ENCODE measurements at regions not wholly inside any gene's neighbourhood (a gene's known extent, or its start where the extent isn't known, plus 50 kb on each side); places are given as distances from the start of the nearest gene placed in this dataset.
"Not testable (repeated sequence)": the region's sequence is repeated elsewhere in the genome, so short reads cannot be mapped to it uniquely, and the experiment has no call there.

- Histone ChIP-seq H3K9me3 (ENCODE audit: control insufficient read depth, low read depth, low read length) (no peaks in the 10 kb centered on the region), H3K4me1 (ENCODE audit: control insufficient read depth, low read depth, low read length) (no peaks in the 10 kb centered on the region)
These were observed 100.9 kb downstream of the RNASET2 start for GRCh38 chr6:166855416-166855815.

GRCh38 chr6:166853371-166854325, 102.7 kb downstream of the RNASET2 start:
- Histone ChIP-seq H3K36me3 (ENCODE audit: control insufficient read depth, low read depth, low read length) (no peaks in the 10 kb centered on the region), H3K4me3 (ENCODE audit: low read length) (no peak overlapping the region), H3K27me3 (ENCODE audit: control insufficient read depth, insufficient read depth, low read length) (no peaks in the 10 kb centered on the region), H3K4me1 (ENCODE audit: control insufficient read depth, low read depth, low read length) (no peaks in the 10 kb centered on the region), H3K9me3 (ENCODE audit: control insufficient read depth, low read depth, low read length) (no peaks in the 10 kb centered on the region), H3K9ac (ENCODE audit: low read length) (no peak overlapping the region), H3K27ac (ENCODE audit: low read length) (no peak overlapping the region)

More at GRCh38 chr6:166855416-166855815, 100.9 kb downstream of the RNASET2 start:
- Histone ChIP-seq H3K9ac (ENCODE audit: low read length) (no peak overlapping the region), H3K4me3 (ENCODE audit: low read length) (no peak overlapping the region), H3K27me3 (ENCODE audit: control insufficient read depth, insufficient read depth, low read length) (no peaks in the 10 kb centered on the region), H3K27ac (ENCODE audit: low read length) (no peak overlapping the region), H3K36me3 (ENCODE audit: control insufficient read depth, low read depth, low read length) (no peaks in the 10 kb centered on the region)

- Histone ChIP-seq H3K27ac (ENCODE audit: low read length) (no peak overlapping the region), H3K27me3 (ENCODE audit: control insufficient read depth, insufficient read depth, low read length) (no peaks in the 10 kb centered on the region), H3K9me3 (ENCODE audit: control insufficient read depth, low read depth, low read length) (no peaks in the 10 kb centered on the region), H3K36me3 (ENCODE audit: control insufficient read depth, low read depth, low read length) (no peaks in the 10 kb centered on the region), H3K4me1 (ENCODE audit: control insufficient read depth, low read depth, low read length) (no peaks in the 10 kb centered on the region), H3K4me3 (ENCODE audit: low read length) (no peak overlapping the region), H3K9ac (ENCODE audit: low read length) (no peak overlapping the region)
These were observed 103.8 kb downstream of the RNASET2 start for GRCh38 chr6:166852451-166852975.

GRCh38 chr6:166851911-166852310, 104.4 kb downstream of the RNASET2 start:
- Histone ChIP-seq H3K9ac (ENCODE audit: low read length) (no peak overlapping the region), H3K36me3 (ENCODE audit: control insufficient read depth, low read depth, low read length) (no peaks in the 10 kb centered on the region), H3K4me3 (ENCODE audit: low read length) (no peak overlapping the region), H3K27ac (ENCODE audit: low read length) (no peak overlapping the region), H3K4me1 (ENCODE audit: control insufficient read depth, low read depth, low read length) (no peaks in the 10 kb centered on the region), H3K9me3 (ENCODE audit: control insufficient read depth, low read depth, low read length) (no peaks in the 10 kb centered on the region), H3K27me3 (ENCODE audit: control insufficient read depth, insufficient read depth, low read length) (no peaks in the 10 kb centered on the region)

GRCh38 chr6:166851426-166851825, 104.9 kb downstream of the RNASET2 start:
- Histone ChIP-seq H3K4me3 (ENCODE audit: low read length) (no peak overlapping the region), H3K9me3 (ENCODE audit: control insufficient read depth, low read depth, low read length) (no peaks in the 10 kb centered on the region), H3K36me3 (ENCODE audit: control insufficient read depth, low read depth, low read length) (no peaks in the 10 kb centered on the region), H3K9ac (ENCODE audit: low read length) (no peak overlapping the region), H3K27me3 (ENCODE audit: control insufficient read depth, insufficient read depth, low read length) (no peaks in the 10 kb centered on the region), H3K27ac (ENCODE audit: low read length) (no peak overlapping the region), H3K4me1 (ENCODE audit: control insufficient read depth, low read depth, low read length) (no peaks in the 10 kb centered on the region)

GRCh38 chr6:166850677-166851076, 105.7 kb downstream of the RNASET2 start:
- no peaks in the 10 kb centered on the region for H3K27me3 ChIP-seq (ENCODE audit: control insufficient read depth, insufficient read depth, low read length)
- no peak overlapping the region for H3K9ac ChIP-seq (ENCODE audit: low read length)
- no peak overlapping the region for H3K27ac ChIP-seq (ENCODE audit: low read length)
- no peaks in the 10 kb centered on the region for H3K36me3 ChIP-seq (ENCODE audit: control insufficient read depth, low read depth, low read length)
- no peaks in the 10 kb centered on the region for H3K9me3 ChIP-seq (ENCODE audit: control insufficient read depth, low read depth, low read length)
- H3K4me3 ChIP-seq (ENCODE audit: low read length), result no peak overlapping the region
- H3K4me1 ChIP-seq (ENCODE audit: control insufficient read depth, low read depth, low read length), result no peaks in the 10 kb centered on the region

GRCh38 chr6:166849749-166850183, 106.6 kb downstream of the RNASET2 start:
- Histone ChIP-seq H3K4me3 (ENCODE audit: low read length) (no peak overlapping the region), H3K9ac (ENCODE audit: low read length) (no peak overlapping the region), H3K36me3 (ENCODE audit: control insufficient read depth, low read depth, low read length) (no peaks in the 10 kb centered on the region), H3K9me3 (ENCODE audit: control insufficient read depth, low read depth, low read length) (no peaks in the 10 kb centered on the region), H3K27me3 (ENCODE audit: control insufficient read depth, insufficient read depth, low read length) (no peaks in the 10 kb centered on the region), H3K4me1 (ENCODE audit: control insufficient read depth, low read depth, low read length) (no peaks in the 10 kb centered on the region), H3K27ac (ENCODE audit: low read length) (no peak overlapping the region)

- no peaks in the 10 kb centered on the region for H3K36me3 ChIP-seq (ENCODE audit: control insufficient read depth, low read depth, low read length)
- no peaks in the 10 kb centered on the region for H3K4me1 ChIP-seq (ENCODE audit: control insufficient read depth, low read depth, low read length)
- no peak overlapping the region for H3K4me3 ChIP-seq (ENCODE audit: low read length)
- no peak overlapping the region for H3K27ac ChIP-seq (ENCODE audit: low read length)
- no peak overlapping the region for H3K9ac ChIP-seq (ENCODE audit: low read length)
- H3K9me3 ChIP-seq (ENCODE audit: control insufficient read depth, low read depth, low read length), result no peaks in the 10 kb centered on the region
- no peaks in the 10 kb centered on the region for H3K27me3 ChIP-seq (ENCODE audit: control insufficient read depth, insufficient read depth, low read length)
These were observed 107.2 kb downstream of the RNASET2 start for GRCh38 chr6:166848979-166849748.

- H3K9me3 ChIP-seq (ENCODE audit: control insufficient read depth, low read depth, low read length); H3K4me1 ChIP-seq (ENCODE audit: control insufficient read depth, low read depth, low read length); H3K36me3 ChIP-seq (ENCODE audit: control insufficient read depth, low read depth, low read length); H3K9ac ChIP-seq (ENCODE audit: low read length); H3K4me3 ChIP-seq (ENCODE audit: low read length); H3K27me3 ChIP-seq (ENCODE audit: control insufficient read depth, insufficient read depth, low read length); H3K27ac ChIP-seq (ENCODE audit: low read length): not testable (repeated sequence)
These were observed 109.8 kb downstream of the RNASET2 start for GRCh38 chr6:166846446-166847142.

GRCh38 chr6:166842607-166843006, 113.7 kb downstream of the RNASET2 start:
- Histone ChIP-seq H3K4me1 (ENCODE audit: control insufficient read depth, low read depth, low read length) (no peaks in the 10 kb centered on the region), H3K36me3 (ENCODE audit: control insufficient read depth, low read depth, low read length) (no peaks in the 10 kb centered on the region), H3K27me3 (ENCODE audit: control insufficient read depth, insufficient read depth, low read length) (no peaks in the 10 kb centered on the region), H3K9ac (ENCODE audit: low read length) (no peak overlapping the region), H3K27ac (ENCODE audit: low read length) (no peak overlapping the region), H3K9me3 (ENCODE audit: control insufficient read depth, low read depth, low read length) (no peaks in the 10 kb centered on the region), H3K4me3 (ENCODE audit: low read length) (no peak overlapping the region)

GRCh38 chr6:166841216-166841615, 115.1 kb downstream of the RNASET2 start:
- Histone ChIP-seq H3K36me3 (ENCODE audit: control insufficient read depth, low read depth, low read length) (no peaks in the 10 kb centered on the region), H3K9ac (ENCODE audit: low read length) (no peak overlapping the region), H3K27me3 (ENCODE audit: control insufficient read depth, insufficient read depth, low read length) (no peaks in the 10 kb centered on the region), H3K27ac (ENCODE audit: low read length) (no peak overlapping the region), H3K9me3 (ENCODE audit: control insufficient read depth, low read depth, low read length) (no peaks in the 10 kb centered on the region), H3K4me3 (ENCODE audit: low read length) (no peak overlapping the region), H3K4me1 (ENCODE audit: control insufficient read depth, low read depth, low read length) (no peaks in the 10 kb centered on the region)

Data from iPS-18a (cell line).